Left forelimb (tissue), 1 donor: ENCODE measurements at regions not wholly inside any gene's neighbourhood (a gene's known extent, or its start where the extent isn't known, plus 50 kb on each side); places are given as distances from the start of the nearest gene placed in this dataset.
"Not testable (repeated sequence)": the region's sequence is repeated elsewhere in the genome, so short reads cannot be mapped to it uniquely, and the experiment has no call there.

ENCODE experiments used
- DNase-seq: peaks from one replicate; pipeline ENCODE4 v3.0.0-alpha.2; 2018; ENCODE audit warnings: low spot score

DNA sequence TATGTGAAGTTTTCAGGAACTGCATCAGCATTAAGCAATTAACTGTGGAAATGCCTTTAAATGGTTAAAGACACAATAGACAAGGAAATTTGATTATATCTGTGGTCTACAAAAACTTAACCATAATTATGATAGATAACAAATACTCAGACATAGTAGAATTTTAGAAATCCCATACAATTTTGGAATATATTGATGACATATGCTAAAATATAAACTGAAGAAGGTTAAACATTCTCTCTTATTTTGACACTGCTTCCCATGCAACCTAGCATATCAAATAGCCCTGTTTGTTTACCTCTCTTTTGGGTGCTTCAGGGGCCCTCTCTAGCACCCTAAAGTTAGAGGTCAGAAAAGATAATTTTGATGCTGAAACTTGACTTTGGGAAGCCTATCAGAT lies 1274.8 kb upstream of the SLC39A10 start:
- DNase-seq: no peak

DNA sequence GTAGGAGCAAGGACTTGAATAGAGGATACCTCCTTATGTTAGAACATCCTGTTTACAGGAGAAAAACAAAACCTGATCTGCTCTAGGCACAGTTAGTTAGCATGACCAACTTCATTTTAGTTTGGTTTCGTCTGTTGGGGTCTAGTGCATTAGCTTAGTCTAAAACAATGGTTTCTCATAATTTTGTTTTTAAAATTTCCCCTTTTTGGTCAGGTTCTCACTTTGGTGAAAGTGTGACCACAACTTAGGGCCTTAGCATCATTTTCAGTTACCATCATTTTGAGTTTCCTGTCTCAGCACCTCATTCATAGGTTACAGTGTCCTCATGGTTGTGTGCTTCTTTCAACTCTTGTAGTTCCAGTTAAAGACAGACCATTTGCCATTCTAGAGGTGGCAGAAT lies 1277.0 kb upstream of the SLC39A10 start:
- DNase-seq: no peak

DNA sequence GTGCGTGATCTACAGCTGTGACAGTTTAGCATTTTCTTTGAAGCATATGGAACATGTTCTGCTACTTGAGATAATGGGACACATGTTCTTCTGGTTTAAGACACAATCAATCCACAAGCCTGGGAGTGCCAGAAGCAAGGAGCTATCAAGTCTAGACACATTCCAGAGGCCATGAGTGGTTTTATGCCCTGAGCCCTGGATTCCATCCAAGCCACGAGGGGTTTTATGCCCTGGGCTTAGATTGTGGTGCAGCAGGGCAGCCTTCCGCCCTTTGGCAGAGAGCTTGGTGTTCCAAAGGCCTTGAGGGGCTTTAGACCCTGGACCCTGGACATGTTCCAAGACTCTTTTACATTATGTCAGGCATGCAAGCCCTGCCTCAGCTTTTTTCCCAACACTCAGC lies 1289.6 kb upstream of the SLC39A10 start:
- not testable (repeated sequence) for DNase-seq

DNA sequence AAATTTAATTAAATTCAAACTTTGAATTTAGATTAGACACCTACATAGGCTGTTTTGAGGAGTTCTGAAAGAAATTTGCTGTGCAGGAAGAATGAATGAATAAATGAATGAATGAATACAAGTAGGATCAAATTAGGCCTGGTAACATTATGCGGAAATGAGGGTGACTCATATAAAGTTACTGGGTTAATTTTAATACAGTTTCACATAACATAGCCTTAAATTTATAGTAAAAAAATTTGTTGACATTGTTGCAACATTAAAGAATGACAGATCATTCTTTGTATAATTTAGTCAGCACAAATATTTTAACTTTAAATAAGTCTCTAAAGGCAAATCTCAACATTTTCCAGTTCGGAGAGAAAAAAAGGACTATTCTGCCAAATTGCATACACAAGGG lies 1293.1 kb upstream of the SLC39A10 start:
- no peak for DNase-seq

DNA sequence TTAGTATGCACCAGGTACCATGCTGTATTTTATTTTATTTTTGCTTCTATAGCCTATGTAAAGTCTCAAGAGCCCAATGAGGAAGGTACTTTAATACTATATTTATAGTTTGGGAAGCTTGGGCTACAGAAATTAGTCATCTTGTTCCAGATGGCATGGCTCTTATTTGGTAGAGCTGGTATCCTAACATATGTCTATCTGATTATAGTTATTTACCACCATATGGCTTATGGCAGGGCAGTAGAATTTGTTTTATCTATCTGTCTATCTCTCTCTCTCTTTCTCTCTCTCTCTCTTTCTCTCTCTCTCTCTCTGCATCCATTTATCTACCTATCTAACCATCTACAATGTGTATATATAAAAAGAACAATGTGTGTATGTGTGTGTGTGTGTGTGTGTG lies 1293.7 kb upstream of the SLC39A10 start:
- no peak for DNase-seq

DNA sequence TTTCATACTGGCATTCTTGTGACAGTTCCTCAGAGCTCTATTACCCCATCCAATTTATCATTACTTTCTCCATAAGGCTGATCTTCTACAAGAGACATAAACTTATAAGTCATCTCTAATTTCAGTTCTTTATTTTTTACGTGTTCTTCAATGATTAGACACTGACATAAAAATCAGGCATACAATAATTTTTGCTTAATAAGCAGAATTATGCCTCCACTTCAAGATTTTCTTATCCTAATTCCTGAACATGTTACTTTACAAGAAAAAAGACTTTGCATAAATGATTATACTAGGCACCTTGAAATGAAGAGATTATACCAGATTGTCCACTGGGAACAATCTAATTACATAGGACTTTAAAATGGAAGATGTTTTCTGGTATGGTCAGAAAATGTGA lies 1304.5 kb upstream of the SLC39A10 start:
- DNase-seq: no peak

DNA sequence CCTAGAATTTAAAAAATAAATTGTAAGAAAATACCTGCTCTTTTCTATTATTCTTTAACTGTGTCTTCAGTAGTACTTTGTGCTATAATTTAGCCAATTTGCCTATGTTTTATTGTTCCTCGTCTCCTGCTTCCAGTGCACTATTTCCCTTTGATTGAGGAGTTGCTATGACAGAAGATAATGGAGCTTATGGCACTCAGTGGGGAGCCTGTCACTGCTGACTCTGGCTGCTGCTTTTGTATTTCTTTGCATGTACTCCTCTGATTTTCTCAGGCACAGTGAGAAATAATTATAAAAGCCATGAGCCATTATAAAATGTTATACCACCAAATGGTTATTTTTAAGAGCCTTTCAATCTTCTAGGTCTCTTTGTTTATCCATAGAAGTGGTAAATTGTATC lies 1310.8 kb upstream of the SLC39A10 start:
- no peak for DNase-seq

DNA sequence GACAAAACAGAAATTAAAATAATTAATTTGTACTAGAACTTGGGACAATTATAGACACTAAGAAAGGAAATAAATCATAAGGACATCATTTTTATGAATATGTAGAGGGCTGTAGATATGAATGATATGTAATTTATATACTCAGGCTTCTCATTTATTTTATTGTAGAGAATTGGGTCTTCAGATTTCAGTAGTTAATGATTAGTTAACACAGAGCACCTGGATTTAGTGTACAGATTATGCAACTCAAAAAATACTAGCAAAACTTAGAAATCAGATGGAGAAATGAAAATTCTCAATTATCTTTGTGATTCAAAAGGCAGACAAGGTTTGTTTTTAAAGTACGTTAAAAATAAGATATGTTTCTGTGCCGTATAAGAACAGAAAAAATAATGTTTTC lies 1311.7 kb upstream of the SLC39A10 start:
- DNase-seq: no peak

DNA sequence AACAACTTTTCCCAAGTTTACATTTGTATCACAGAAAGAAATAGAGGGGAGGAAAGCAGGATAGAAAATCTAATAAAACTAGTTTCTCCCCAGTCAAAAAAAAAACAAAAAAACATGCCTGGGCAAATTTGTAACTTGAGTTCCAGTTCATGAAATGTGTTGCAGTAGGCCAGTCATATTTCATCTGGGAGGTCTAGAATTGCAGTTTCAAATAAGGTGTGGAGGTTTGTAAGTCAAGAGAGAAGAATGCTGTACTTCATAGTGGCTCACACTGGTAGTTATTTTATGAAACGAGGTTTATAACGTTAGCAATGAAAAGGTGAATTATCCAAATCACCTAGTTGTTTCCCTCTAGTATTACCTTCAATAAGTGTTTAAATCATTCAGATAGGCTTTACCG lies 1313.9 kb upstream of the SLC39A10 start:
- DNase-seq: no peak

DNA sequence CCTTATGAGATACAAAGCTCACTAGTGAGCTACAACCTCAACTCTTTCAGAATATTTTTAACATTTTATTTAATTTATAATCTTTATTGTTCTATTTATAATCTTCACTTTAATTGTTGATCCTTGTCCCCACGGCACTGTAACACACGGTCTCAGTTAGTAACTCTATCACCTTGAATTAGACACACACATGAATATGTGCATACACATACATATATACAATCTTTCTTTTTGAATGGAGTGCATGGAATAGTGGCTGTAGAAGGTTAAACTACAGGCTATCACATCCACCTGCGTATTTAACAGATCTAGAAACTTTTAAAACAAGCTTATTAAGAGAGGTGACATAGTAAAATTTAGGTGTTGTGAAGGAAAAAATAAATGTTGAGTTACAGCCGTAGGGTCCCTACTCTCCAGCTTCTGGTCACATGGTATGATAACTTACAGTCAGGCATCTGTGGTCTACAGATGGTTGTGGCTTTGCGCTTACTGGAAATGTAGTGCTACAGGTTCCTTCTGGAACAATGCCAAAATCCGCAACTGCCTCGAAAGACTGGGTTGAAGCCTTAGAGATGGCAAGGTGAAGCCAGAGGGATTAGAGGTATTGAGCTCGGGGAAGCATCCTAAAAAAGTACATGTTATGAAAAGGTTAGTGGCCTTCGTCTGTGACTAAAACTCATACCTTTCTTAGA lies 1324.1 kb upstream of the SLC39A10 start:
- DNase-seq: no peak

DNA sequence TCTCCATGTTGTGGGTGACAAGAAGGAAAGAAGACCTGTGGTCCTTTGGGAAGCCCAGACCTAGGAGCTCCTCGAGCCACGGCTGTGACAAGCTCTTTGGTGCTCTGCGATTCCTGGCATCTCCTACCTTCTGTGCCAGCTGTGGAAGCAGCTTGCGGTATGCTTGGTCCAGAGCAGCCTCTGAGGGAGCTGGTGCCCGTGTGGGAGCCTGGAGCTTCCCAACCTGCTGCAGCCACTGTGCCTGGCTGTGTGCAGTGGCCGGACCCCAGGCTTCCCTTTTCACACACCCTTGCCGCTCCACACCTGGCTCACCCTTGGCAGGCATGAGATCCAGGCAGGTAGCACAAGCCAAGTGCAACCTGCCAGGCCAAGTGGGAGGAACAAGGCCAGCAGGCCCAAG lies 1328.6 kb upstream of the SLC39A10 start:
- no peak for DNase-seq

DNA sequence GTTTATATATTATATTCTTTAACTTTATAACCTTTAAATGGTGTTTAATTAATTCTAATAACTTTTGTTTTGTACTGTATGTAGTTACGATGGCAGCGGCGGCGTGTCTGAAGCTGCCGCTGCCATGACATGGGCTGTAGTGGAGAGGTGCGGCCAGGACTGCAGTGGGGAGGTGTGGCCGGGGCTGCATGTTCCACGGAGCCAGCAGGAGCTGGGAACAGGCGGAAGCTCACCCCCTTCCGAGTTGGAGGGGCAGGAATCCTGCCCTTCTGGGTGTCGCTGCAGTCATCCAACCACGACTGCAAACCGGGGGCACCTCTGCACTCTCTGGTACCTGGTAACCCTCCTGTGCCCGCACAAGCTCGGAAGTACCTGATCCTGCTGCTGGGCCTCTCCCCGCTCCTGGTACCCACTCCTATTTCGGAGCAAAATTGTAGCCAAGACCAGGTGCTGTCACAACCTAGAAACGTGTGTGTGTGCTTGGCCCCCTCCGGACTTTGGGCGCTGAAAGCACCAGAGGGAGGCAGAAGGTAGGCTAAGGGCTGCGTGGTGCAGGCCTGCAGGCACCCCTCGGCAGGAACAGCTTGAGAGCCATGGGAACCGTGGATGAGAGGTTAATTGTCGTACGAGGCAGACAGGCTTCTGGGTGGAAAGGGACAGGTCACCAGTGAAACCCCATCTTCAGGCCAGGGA lies 1329.7 kb upstream of the SLC39A10 start:
- DNase-seq: no peak

DNA sequence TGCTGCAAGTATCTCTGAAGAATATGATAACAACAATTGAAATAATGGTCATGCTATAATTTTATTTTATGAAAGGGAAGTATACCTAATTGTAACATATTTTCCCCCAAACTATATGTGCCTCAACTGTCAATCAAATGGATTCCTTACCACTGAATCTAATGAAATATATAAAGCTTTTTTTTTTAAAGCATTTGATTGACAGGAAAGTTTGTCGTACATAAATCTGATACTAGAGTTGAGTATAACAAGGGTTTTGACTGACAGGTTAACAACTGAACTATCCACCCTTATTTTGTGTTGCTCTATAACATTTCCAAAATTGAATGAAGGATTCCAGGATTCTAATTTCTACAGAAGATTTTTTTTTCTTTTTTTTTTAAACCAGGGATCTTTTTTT lies 1333.3 kb upstream of the SLC39A10 start:
- no peak for DNase-seq

DNA sequence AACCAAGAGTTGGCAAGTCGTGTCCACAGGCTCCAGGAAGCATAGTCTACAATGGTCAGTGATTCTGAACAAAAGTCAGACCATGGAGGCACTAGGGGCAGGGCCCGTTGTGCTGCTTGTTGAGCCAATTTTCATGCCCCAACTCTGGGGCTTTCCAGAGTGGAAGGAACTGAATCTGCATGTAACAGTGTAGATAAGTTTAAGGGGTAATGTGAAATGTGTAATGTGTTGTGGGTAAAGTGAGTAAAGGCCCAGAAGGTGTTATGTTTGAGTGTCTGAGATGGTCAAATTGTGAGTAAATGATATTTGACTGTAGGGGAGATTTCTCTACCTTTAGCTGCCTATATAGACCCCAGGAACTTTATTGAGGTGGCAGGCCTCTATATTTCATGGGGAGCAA lies 1336.5 kb upstream of the SLC39A10 start:
- no peak for DNase-seq

DNA sequence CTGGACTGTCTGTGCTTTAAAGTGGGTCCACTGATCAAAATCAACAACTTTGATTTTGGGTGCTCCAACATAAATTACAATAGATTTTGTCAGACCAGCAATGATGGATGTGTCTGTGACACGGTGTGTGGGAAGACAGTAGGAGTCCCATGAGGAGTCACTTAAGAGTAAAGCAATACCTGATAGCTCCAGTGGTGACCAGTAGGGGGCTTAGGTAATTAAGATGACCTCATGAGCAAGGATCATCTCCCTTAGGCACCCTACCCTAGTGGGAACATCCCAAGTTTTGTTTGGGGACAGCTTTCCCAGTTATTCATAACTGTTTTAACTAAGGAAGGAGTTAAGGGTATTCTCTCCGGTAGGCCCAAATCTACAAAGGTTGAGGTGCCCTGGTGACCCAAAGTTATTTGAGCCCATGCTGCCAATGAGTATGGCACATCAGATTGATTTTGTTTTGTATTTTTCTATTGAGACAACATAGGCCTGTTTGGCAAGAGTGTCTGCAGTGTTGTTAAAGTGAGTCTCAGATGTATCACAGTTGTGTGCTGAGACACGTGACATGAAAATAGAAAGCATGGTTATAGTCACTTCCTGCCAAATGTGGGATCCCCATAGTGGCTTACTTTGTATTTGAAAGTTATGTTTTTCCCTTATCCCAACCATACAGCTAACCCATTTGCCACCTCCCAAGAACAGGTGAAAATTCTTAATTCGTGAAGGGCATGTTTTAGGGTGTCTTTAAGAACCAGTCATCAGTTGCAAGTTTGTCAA lies 1337.6 kb upstream of the SLC39A10 start:
- DNase-seq: no peak

DNA sequence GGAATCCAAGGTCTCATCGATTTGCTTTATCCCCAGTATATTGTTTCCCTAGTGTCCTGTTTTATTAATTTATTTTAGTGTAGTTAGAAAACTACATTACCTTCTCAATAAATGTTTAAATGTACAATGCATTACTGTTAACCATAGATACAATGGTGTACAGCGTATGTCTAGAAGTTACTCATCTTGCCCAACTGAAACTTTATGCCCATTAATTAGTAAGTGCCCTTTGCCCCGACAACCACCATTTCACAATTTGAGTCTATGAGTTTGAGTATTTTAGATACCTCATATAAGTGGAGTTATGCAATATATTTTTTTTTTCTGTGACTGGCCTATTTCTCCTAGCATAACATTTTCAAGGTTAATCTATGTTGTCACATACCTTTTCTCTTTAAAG lies 1343.0 kb upstream of the SLC39A10 start:
- DNase-seq: no peak

DNA sequence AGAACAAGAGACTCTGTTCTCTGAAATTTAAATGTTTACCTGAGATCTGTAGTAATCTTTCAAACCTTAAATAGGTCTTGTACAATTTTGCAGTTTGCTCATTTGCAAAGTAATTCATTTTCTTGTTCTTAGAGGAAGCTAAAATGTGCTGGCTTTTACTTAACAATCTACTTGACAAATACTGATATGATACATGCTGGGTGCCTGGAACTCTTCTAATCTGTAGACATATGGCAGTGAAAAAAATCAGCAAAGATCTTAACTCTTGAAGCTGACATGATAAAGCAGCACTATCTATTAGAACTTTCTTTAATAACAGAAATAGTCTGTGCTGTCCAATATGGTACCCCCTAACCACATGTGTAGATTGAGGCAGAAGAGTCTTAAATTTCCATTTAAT lies 1352.8 kb upstream of the SLC39A10 start:
- no peak for DNase-seq

DNA sequence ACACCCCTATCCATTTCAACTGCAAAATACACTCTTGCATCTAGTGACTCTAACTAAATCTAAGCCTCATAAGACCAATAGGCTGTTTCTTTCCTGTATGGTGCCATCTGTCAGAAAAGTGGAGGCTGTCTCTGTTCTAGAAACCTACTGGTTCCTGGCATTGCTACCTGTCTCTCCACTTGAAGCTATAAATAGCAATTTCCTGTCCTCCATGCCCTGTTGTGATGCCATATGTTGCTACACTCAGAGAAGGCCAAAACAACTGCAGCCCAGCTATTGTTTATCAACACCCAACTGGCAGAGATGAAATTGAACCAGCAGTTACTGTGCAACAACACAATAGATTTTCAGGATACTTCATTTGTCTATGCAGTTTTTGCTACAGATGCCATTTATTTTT lies 1355.1 kb upstream of the SLC39A10 start:
- DNase-seq: no peak

DNA sequence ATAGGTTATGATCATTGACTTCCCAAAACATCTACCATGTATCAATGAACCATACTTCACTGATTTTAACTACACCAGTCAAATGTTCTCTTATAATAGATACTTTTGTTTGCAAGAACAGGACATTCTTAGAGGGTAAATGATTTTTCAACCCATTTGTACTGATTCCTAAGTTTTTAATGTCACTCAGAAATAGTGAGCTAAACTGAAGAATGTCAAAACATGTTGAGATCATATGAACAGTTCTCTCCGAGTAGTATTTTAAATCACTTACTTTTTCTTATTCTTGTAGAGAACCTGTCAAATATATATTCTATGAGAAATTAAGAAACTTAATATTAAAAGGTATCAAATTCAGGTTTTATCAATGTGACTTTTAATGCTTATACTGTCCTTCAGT lies 1362.9 kb upstream of the SLC39A10 start:
- no peak for DNase-seq

DNA sequence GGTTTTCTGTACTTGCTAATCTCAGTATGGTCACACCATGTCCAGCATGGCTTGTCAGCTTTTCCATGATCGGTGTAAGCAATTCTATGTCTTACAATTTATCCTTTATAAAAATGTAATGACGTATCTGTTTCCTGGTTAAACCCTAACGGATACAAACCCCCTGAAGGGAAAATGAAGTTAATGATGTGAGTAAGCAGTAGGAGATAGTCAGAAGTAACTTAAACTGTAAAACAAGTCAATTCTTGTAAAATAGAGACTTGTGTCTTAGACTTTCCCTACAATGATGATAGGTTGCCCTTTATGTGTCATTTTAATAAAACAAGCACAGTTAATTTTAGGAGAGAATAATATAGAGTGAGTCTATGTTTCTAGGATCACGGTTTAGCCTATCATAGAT lies 1365.9 kb upstream of the SLC39A10 start:
- DNase-seq: no peak

DNA sequence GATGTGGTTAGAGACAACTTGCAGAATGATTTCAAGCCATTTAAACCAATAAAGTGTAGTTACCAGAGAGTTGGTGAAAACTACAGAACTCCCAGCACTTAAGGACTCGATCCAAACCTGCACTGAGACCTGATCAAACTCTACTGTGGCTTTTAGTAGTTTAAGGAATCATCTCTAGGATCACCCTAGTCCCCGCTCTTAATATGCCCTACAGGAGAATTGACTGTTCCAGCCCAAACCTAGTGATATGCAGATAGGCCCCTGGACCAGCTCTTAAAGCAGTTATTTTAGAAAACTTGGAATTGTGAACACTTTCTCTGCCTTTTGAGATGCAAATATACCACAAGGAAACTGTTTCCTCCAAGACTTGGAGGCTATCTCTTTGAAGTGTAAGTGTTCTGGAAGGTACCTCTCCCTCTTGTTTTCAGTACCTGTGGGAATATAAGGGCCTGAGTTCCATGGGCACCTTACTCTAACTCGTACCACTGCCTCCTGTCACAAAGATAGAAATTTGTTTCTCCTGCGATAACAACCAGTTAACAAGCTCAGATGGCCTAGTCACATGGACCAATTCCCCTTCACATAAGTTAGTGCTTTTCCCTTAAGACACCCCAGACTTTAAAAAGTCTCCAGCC lies 1367.2 kb upstream of the SLC39A10 start:
- DNase-seq: no peak

DNA sequence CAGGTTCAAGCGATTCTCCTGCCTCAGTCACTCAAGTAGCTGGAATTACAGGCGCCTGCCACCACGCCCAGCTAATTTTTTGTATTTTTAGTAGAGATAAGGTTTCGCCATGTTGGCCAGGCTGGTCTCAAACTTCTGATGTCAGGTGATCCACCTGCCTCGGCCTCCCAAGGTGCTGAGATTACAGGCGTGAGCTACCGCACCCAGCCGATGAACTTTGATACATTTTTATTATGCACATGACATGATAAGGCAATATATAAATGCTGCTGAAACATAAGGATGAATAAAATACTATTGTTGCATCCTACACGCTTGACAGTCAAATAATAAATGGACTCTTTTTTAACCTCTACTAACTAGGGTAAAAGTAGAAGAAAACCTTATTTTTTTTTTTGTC lies 1380.4 kb upstream of the SLC39A10 start:
- DNase-seq: not testable (repeated sequence)
